ENCODE measurements at regions not wholly inside any gene's neighbourhood (a gene's known extent, or its start where the extent isn't known, plus 50 kb on each side); places are given as distances from the start of the nearest gene placed in this dataset.

GRCh38 chr6:23350752-23351453 lies 775.1 kb upstream of the NRSN1 start:
- Histone ChIP-seq H3K4me1 (no peaks in the 10 kb centered on the region), H3K9me3 (no peaks in the 10 kb centered on the region), H3K27me3 (no peaks in the 10 kb centered on the region), H3K27ac (no peak overlapping the region), H3K36me3 (replicated peaks in 1 of 2; ENCODE audit: insufficient read depth in 1 of 2, low read depth in 2 of 2) (no peaks in the 10 kb centered on the region), H3K4me3 (no peak overlapping the region)
- ATAC-seq (no peak), DNase-seq (no peak)
- WGBS, 2 donors, result 61 to 63% methylated on average over 2 of the region's 2 CpGs
- TF ChIP-seq CTCF (IDR thresholded peaks at IDR 0.05), result no peak
- TF ChIP-seq POLR2A (IDR thresholded peaks at IDR 0.05), result no peak
- intact Hi-C loops (cut with DNase I), result no loop called here

GRCh38 chr6:23354004-23354403 lies 772.0 kb upstream of the NRSN1 start:
- Histone ChIP-seq H3K27ac (no peak overlapping the region), H3K4me3 (no peak overlapping the region), H3K9me3 (no peaks in the 10 kb centered on the region), H3K4me1 (no peaks in the 10 kb centered on the region), H3K36me3 (replicated peaks in 1 of 2; ENCODE audit: insufficient read depth in 1 of 2, low read depth in 2 of 2) (no peaks in the 10 kb centered on the region), H3K27me3 (no peaks in the 10 kb centered on the region)
- intact Hi-C loops (cut with DNase I), result no loop called here
- no peak for ATAC-seq
- DNase-seq, result no peak
- TF ChIP-seq CTCF (IDR thresholded peaks at IDR 0.05) (no peak), POLR2A (IDR thresholded peaks at IDR 0.05) (no peak)

GRCh38 chr6:23357185-23357766 lies 768.7 kb upstream of the NRSN1 start:
- no peaks in the 10 kb centered on the region for H3K27me3 ChIP-seq
- no peak overlapping the region for H3K4me3 ChIP-seq
- 22 to 26% methylated on average over 2 of the region's 2 CpGs for WGBS, 2 donors
- DNase-seq (no peak), ATAC-seq (no peak)
- intact Hi-C loops (cut with DNase I), result no loop called here
- H3K9me3 ChIP-seq, result no peaks in the 10 kb centered on the region
- H3K4me1 ChIP-seq, result no peaks in the 10 kb centered on the region
- H3K36me3 ChIP-seq (replicated peaks in 1 of 2; ENCODE audit: insufficient read depth in 1 of 2, low read depth in 2 of 2), result no peaks in the 10 kb centered on the region
- H3K27ac ChIP-seq, result no peak overlapping the region
- TF ChIP-seq POLR2A (IDR thresholded peaks at IDR 0.05), result no peak
- TF ChIP-seq CTCF (IDR thresholded peaks at IDR 0.05), result no peak

GRCh38 chr6:23365732-23366131 lies 760.3 kb upstream of the NRSN1 start:
- Histone ChIP-seq H3K9me3 (no peaks in the 10 kb centered on the region), H3K27me3 (no peaks in the 10 kb centered on the region), H3K27ac (no peak overlapping the region), H3K4me3 (no peak overlapping the region), H3K4me1 (no peaks in the 10 kb centered on the region), H3K36me3 (replicated peaks in 1 of 2; ENCODE audit: insufficient read depth in 1 of 2, low read depth in 2 of 2) (no peaks in the 10 kb centered on the region)
- ATAC-seq, result no peak
- no peak for TF ChIP-seq CTCF (IDR thresholded peaks at IDR 0.05)
- no peak for TF ChIP-seq POLR2A (IDR thresholded peaks at IDR 0.05)
- intact Hi-C loops (cut with DNase I), result no loop called here
- WGBS, 2 donors, result 55% methylated on average over 1 of the region's 1 CpG
- DNase-seq, result no peak

GRCh38 chr6:23367311-23367710 lies 758.7 kb upstream of the NRSN1 start:
- no peaks in the 10 kb centered on the region for H3K9me3 ChIP-seq
- DNase-seq, result no peak
- 59 to 64% methylated on average over 1 of the region's 1 CpG for WGBS, 2 donors
- H3K4me3 ChIP-seq, result no peak overlapping the region
- intact Hi-C loops (cut with DNase I), result no loop called here
- no peaks in the 10 kb centered on the region for H3K36me3 ChIP-seq (replicated peaks in 1 of 2; ENCODE audit: insufficient read depth in 1 of 2, low read depth in 2 of 2)
- TF ChIP-seq POLR2A (IDR thresholded peaks at IDR 0.05) (no peak), CTCF (IDR thresholded peaks at IDR 0.05) (no peak)
- H3K4me1 ChIP-seq, result no peaks in the 10 kb centered on the region
- no peak overlapping the region for H3K27ac ChIP-seq
- no peaks in the 10 kb centered on the region for H3K27me3 ChIP-seq
- no peak for ATAC-seq
